HG03045 (cell line): ENCODE measurements at regions not wholly inside any gene's neighbourhood (a gene's known extent, or its start where the extent isn't known, plus 50 kb on each side); places are given as distances from the start of the nearest gene placed in this dataset.

ENCODE experiments used
- ATAC-seq: cut with Tn5 transposase; IDR thresholded peaks from one replicate; pipeline ENCODE4 v1.9.1; 2021; ENCODE audit warnings: mild to moderate bottlenecking, moderate library complexity; ENCODE audit not compliant: unreplicated experiment

- ATAC-seq, result no peak
These were observed 280.5 kb downstream of the RNF144B start for GRCh38 chr6:18667612-18668011.

GRCh38 chr6:18668994-18669393 is 281.8 kb downstream of the RNF144B start:
- ATAC-seq, result no peak

- no peak for ATAC-seq
These were observed 285.7 kb downstream of the RNF144B start for GRCh38 chr6:18672852-18673251.

GRCh38 chr6:18674346-18674745 is 287.2 kb downstream of the RNF144B start:
- ATAC-seq, result no peak

- ATAC-seq, result no peak
These were observed 288.7 kb downstream of the RNF144B start for GRCh38 chr6:18675881-18676280.

GRCh38 chr6:18676548-18676947 is 289.4 kb downstream of the RNF144B start:
- no peak for ATAC-seq

- no peak for ATAC-seq
These were observed 293.7 kb downstream of the RNF144B start for GRCh38 chr6:18680842-18681241.

- ATAC-seq, result no peak
These were observed 294.8 kb downstream of the RNF144B start for GRCh38 chr6:18681832-18682503.

- ATAC-seq, result no peak
These were observed 297.2 kb downstream of the RNF144B start for GRCh38 chr6:18684343-18684742.

- no peak for ATAC-seq
These were observed 306.0 kb downstream of the RNF144B start for GRCh38 chr6:18692929-18693685.

GRCh38 chr6:18693881-18694280 is 306.7 kb downstream of the RNF144B start:
- no peak for ATAC-seq

GRCh38 chr6:18703546-18703945 is 316.4 kb downstream of the RNF144B start:
- ATAC-seq, result no peak

- ATAC-seq, result no peak
These were observed 320.7 kb downstream of the RNF144B start for GRCh38 chr6:18707714-18708439.

GRCh38 chr6:18712595-18712994 is 325.4 kb downstream of the RNF144B start:
- ATAC-seq, result no peak

GRCh38 chr6:18720075-18720474 is 332.9 kb downstream of the RNF144B start:
- ATAC-seq, result no peak

- no peak for ATAC-seq
These were observed 336.9 kb downstream of the RNF144B start for GRCh38 chr6:18724056-18724455.

- no peak for ATAC-seq
These were observed 338.3 kb downstream of the RNF144B start for GRCh38 chr6:18725449-18725848.

GRCh38 chr6:18733921-18734550 is 346.9 kb downstream of the RNF144B start:
- no peak for ATAC-seq

- ATAC-seq, result no peak
These were observed 354.6 kb downstream of the RNF144B start for GRCh38 chr6:18741741-18742140.

GRCh38 chr6:18742406-18742805 is 355.3 kb downstream of the RNF144B start:
- no peak for ATAC-seq

GRCh38 chr6:18746727-18747126 is 359.6 kb downstream of the RNF144B start:
- ATAC-seq, result no peak
